C4-2B (cell line): ENCODE measurements at regions not wholly inside any gene's neighbourhood (a gene's known extent, or its start where the extent isn't known, plus 50 kb on each side); places are given as distances from the start of the nearest gene placed in this dataset.

Experiments used
- ZFX ChIP-seq: fragments of 450-650 bp; IDR thresholded peaks from 2 replicates; pipeline ENCODE4 v1.6.1; 2017
- TF ChIP-seq, protein P1 (sequence below): fragments of 450-650 bp; conservative IDR thresholded peaks from 2 replicates; pipeline ENCODE4 v1.5.1; 2017; ENCODE audit warnings: mild to moderate bottlenecking

DNA sequence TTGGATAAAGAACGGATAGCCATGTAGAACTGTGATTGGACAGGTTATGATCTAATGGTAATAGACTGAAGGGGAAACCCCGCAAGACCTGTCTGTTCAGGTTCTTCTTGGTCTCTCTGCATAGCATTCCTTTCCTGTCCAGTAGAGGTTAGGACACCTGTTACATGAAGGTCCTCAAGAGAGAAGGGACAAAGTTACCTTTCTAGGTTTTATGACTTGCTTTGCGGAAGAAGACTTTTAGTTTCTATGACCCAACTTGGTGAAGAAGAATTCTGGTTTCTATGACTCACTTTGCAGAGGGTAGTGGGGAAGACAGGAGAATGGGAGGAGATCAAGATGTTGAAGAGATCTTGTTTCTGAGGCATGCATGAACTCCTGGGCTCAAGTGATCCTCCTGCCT, 97.9 kb upstream of the C3orf80 start:
- TF ChIP-seq, protein P1, sequence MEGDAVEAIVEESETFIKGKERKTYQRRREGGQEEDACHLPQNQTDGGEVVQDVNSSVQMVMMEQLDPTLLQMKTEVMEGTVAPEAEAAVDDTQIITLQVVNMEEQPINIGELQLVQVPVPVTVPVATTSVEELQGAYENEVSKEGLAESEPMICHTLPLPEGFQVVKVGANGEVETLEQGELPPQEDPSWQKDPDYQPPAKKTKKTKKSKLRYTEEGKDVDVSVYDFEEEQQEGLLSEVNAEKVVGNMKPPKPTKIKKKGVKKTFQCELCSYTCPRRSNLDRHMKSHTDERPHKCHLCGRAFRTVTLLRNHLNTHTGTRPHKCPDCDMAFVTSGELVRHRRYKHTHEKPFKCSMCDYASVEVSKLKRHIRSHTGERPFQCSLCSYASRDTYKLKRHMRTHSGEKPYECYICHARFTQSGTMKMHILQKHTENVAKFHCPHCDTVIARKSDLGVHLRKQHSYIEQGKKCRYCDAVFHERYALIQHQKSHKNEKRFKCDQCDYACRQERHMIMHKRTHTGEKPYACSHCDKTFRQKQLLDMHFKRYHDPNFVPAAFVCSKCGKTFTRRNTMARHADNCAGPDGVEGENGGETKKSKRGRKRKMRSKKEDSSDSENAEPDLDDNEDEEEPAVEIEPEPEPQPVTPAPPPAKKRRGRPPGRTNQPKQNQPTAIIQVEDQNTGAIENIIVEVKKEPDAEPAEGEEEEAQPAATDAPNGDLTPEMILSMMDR: no peak
- no peak for TF ChIP-seq ZFX
